GM12874 (cell line): ENCODE measurements at regions not wholly inside any gene's neighbourhood (a gene's known extent, or its start where the extent isn't known, plus 50 kb on each side); places are given as distances from the start of the nearest gene placed in this dataset.

Experiments
- CTCF ChIP-seq: IDR thresholded peaks from 2 replicates; pipeline ENCODE4 v1.5.1; 2011; ENCODE audit warnings: low read depth, mild to moderate bottlenecking, control low read depth, low read length, moderate library complexity; ENCODE audit not compliant: insufficient read depth

DNA sequence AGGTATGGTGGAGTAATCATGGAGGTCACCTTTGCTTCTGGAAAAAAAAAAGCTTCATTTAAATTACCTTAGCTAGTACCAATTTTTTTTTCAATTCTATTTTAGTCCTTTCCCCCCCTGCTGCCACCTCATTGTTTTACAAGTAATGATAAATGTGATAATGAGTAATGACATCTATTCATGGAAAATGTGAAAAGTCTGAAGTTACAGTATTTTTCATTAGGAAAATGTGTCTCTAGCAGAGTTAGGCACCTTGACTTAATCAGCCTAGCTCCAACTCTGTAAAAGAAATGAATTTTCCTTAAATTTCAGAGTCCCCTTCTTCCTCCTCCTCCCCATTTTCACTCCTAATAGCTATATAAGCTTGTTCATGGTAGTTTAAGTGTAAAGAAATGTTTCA lies 204.9 kb upstream of the USP25 start:
- no peak for TF ChIP-seq CTCF

- no peak for TF ChIP-seq CTCF
These were observed 203.0 kb upstream of the USP25 start for GRCh38 chr21:15526798-15527197.

GRCh38 chr21:15528346-15528745 lies 201.4 kb upstream of the USP25 start:
- TF ChIP-seq CTCF, result no peak

DNA sequence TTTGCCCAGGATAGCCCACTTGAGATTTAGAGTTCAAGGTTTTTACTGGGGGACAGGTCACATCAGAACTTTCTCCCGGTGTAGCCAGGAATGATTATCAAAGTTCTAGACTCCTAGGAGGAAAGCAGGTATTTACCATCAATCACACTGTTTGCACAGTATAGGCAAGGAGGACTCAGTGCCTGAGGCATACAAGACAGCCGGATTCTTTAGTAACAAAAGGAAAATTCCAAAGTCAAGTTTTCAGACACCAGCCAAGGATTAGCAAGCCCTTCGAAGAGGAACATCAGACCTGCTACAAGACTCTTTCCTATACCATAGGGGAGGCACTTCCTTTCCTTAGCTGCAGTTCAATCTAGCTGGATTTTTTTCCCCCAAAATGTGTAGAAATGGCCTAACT lies 197.8 kb upstream of the USP25 start:
- TF ChIP-seq CTCF, result no peak

- TF ChIP-seq CTCF, result no peak
These were observed 196.2 kb upstream of the USP25 start for GRCh38 chr21:15533618-15534017.

- TF ChIP-seq CTCF, result no peak
These were observed 195.3 kb upstream of the USP25 start for GRCh38 chr21:15534450-15534886.

DNA sequence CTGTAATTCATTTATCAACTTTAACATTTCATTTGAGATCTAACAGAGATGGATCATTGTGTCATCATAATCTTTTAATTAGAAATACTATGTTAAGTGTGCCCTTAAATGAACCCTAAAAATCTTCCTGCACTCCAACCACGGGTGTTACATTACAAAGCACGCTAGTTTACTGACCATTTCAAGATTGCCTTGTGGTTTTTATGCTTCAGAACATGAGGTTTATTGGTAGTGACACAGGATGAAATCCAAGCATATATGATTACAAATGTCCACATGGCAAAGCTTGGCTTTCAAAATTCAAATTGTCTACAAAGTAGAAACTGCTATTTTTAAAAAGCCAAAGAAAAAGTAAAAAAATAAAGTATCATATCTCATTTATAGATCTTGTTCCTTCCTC lies 190.4 kb upstream of the USP25 start:
- TF ChIP-seq CTCF, result no peak

DNA sequence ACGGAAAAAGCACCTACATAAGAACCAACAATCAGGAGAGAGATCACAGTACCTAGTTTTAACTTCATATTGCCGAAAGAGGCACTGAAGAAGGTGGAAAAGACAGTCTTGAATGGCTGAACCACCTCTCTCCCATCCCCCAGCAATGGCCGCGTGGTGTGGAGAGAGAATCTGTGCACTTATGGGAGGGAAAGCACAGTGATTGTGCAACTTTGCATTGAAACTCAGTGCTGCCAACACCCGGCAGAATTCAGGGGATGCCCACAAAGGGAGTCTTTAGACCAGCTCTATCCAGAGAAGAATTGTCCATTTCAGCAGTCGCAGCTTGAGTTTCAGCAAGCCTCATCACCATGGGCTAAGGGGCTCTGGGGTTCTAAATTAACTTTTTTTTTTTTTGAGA lies 186.3 kb upstream of the USP25 start:
- no peak for TF ChIP-seq CTCF
